ENCODE measurements at regions not wholly inside any gene's neighbourhood (a gene's known extent, or its start where the extent isn't known, plus 50 kb on each side); places are given as distances from the start of the nearest gene placed in this dataset.

DNA sequence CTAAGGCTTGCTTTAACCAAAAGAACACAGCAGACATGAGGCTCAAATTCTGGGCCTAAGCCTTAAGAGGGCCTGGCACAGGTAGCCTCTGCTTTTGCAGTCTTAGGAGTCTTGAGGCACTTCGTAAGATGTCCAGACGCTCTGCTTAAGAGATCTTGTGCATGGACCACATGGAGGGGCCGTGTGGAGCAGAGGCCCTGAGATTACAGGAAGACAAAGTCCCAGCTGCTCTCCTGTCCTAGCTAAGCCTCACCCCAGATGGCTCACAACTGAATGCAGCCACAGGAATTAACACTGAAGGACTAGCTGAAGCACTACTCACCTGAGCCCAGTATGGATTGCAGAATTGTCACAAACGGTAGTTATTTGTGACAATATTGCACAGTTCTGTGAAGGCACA lies 446.0 kb downstream of the PDZRN4 start:
- TF ChIP-seq, protein P1, sequence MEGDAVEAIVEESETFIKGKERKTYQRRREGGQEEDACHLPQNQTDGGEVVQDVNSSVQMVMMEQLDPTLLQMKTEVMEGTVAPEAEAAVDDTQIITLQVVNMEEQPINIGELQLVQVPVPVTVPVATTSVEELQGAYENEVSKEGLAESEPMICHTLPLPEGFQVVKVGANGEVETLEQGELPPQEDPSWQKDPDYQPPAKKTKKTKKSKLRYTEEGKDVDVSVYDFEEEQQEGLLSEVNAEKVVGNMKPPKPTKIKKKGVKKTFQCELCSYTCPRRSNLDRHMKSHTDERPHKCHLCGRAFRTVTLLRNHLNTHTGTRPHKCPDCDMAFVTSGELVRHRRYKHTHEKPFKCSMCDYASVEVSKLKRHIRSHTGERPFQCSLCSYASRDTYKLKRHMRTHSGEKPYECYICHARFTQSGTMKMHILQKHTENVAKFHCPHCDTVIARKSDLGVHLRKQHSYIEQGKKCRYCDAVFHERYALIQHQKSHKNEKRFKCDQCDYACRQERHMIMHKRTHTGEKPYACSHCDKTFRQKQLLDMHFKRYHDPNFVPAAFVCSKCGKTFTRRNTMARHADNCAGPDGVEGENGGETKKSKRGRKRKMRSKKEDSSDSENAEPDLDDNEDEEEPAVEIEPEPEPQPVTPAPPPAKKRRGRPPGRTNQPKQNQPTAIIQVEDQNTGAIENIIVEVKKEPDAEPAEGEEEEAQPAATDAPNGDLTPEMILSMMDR (IDR thresholded peaks at IDR 0.05 in 8 of 11, conservative IDR thresholded peaks at IDR 0.05 in 3 of 11), result no peak
- TF ChIP-seq POLR2AphosphoS5 (IDR thresholded peaks at IDR 0.05), result no peak
